RWPE2 (cell line): ENCODE measurements at regions not wholly inside any gene's neighbourhood (a gene's known extent, or its start where the extent isn't known, plus 50 kb on each side); places are given as distances from the start of the nearest gene placed in this dataset.
A peak's percentile ranks its signal among the peaks of the same experiment; 100 is the strongest.
"Not testable (repeated sequence)": the region's sequence is repeated elsewhere in the genome, so short reads cannot be mapped to it uniquely, and the experiment has no call there.

Experiments
- ATAC-seq: fragments of 200-7000 bp; cut with Tn5 transposase; 3 replicates; pipeline ENCODE4 v1.9.1; 2021; ENCODE audit warnings: low read depth
- DNase-seq: peaks from one replicate; pipeline ENCODE4 v3.0.0-alpha.2; 2020; ENCODE audit warnings: low spot score
- H3K27ac ChIP-seq: fragments of 450-650 bp; 2 replicates; pipeline ENCODE4 v1.5.1; 2017; ENCODE audit warnings: mild to moderate bottlenecking; ENCODE audit not compliant: poor library complexity, severe bottlenecking
- H3K27me3 ChIP-seq: fragments of 250-450 bp; sonication (Bioruptor Pico); 2 replicates; pipeline ENCODE4 v1.5.1; 2021; ENCODE audit warnings: mild to moderate bottlenecking, moderate library complexity; ENCODE audit not compliant: insufficient read depth, poor library complexity, severe bottlenecking
- H3K36me3 ChIP-seq: fragments of 250-450 bp; sonication (Bioruptor Pico); 2 replicates; pipeline ENCODE4 v1.5.1; 2020; ENCODE audit warnings: low read depth, mild to moderate bottlenecking, moderate library complexity
- H3K4me1 ChIP-seq: fragments of 250-450 bp; sonication (Bioruptor Pico); 2 replicates; pipeline ENCODE4 v1.5.1; 2021; ENCODE audit warnings: mild to moderate bottlenecking, moderate library complexity; ENCODE audit not compliant: insufficient read depth, poor library complexity, severe bottlenecking
- H3K4me3 ChIP-seq: fragments of 250-450 bp; sonication (Bioruptor Pico); 2 replicates; pipeline ENCODE4 v1.5.1; 2021; ENCODE audit warnings: mild to moderate bottlenecking, moderate library complexity; ENCODE audit not compliant: severe bottlenecking
- H3K9me3 ChIP-seq: fragments of 250-450 bp; sonication (Bioruptor Pico); 2 replicates; pipeline ENCODE4 v1.5.1; 2021; ENCODE audit warnings: mild to moderate bottlenecking, moderate library complexity; ENCODE audit not compliant: severe bottlenecking
- CTCF ChIP-seq: fragments of 450-650 bp; IDR thresholded peaks from one replicate; pipeline ENCODE4 v1.5.1; 2017; ENCODE audit warnings: mild to moderate bottlenecking, moderate library complexity; ENCODE audit not compliant: poor library complexity, severe bottlenecking

- Histone ChIP-seq H3K36me3 (no peaks in the 10 kb centered on the region), H3K4me3 (no peak overlapping the region), H3K9me3 (no peaks in the 10 kb centered on the region), H3K27me3 (no peaks in the 10 kb centered on the region), H3K27ac (no peak overlapping the region), H3K4me1 (no peaks in the 10 kb centered on the region)
- ATAC-seq, result no peak
- no peak for TF ChIP-seq CTCF
- no peak for DNase-seq
Measured at GRCh38 chr14:39505812-39506211, 73.6 kb upstream of the FBXO33 start.

- TF ChIP-seq CTCF, result no peak
- Histone ChIP-seq H3K4me1 (no peaks in the 10 kb centered on the region), H3K9me3 (no peaks in the 10 kb centered on the region), H3K27ac (no peak overlapping the region), H3K4me3 (no peak overlapping the region), H3K36me3 (no peaks in the 10 kb centered on the region), H3K27me3 (no peaks in the 10 kb centered on the region)
- ATAC-seq, result no peak
- DNase-seq, result no peak
Measured at GRCh38 chr14:39500253-39500652, 68.0 kb upstream of the FBXO33 start.

GRCh38 chr14:39499514-39499913 is 67.3 kb upstream of the FBXO33 start:
- no peak for ATAC-seq
- H3K9me3 ChIP-seq, result no peaks in the 10 kb centered on the region
- no peaks in the 10 kb centered on the region for H3K27me3 ChIP-seq
- no peak for TF ChIP-seq CTCF
- H3K4me3 ChIP-seq, result no peak overlapping the region
- H3K27ac ChIP-seq, result no peak overlapping the region
- H3K36me3 ChIP-seq, result no peaks in the 10 kb centered on the region
- DNase-seq, result no peak
- no peaks in the 10 kb centered on the region for H3K4me1 ChIP-seq

DNA sequence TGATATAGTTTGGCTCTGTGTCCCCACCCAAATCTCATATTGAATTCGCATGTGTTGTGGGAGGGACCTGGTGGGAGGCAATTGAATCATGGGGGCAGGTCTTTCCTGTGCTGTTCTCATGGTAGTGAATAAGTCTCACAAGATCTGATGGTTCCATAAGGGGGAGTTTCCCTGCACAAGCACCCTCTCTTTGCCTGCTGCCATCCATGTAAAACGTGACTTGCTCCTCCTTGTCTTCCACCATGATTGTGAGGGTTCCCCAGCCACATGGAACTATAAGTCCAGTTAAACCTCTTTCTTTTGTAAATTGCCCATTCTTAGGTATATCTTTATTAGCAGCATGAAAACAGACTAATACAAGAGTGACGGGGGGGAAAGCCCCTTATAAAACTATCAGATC is 65.4 kb upstream of the FBXO33 start:
- not testable (repeated sequence) for H3K4me1 ChIP-seq, H3K4me3 ChIP-seq, H3K27me3 ChIP-seq, ATAC-seq, DNase-seq, H3K9me3 ChIP-seq, H3K27ac ChIP-seq, H3K36me3 ChIP-seq

DNA sequence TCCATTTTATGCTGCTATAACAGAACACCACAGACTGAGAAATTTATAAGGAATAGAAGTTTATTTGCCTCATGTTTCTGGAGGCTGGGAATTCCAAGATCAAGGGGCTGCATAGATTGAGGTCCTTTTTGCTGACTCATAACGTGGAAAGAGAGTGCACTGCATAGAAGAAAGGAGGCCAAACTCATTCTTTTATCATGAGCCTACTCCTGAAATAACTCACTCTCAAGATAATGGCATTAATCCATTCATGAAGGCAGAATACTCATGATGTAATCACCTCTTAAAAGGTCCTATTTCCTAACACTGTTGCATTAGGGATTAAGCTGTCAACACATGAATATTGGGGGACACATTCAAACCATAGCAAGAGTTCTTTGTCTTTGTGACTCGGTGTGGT is 60.0 kb upstream of the FBXO33 start:
- Histone ChIP-seq H3K36me3 (no peaks in the 10 kb centered on the region), H3K9me3 (no peaks in the 10 kb centered on the region), H3K4me3 (no peak overlapping the region), H3K27me3 (no peaks in the 10 kb centered on the region), H3K4me1 (peaks cover 5% of the 10 kb centered on the region), H3K27ac (no peak overlapping the region)
- TF ChIP-seq CTCF, result no peak
- DNase-seq (no peak), ATAC-seq (peak; percentile 90)

GRCh38 chr14:39491134-39491571 is 58.9 kb upstream of the FBXO33 start:
- Histone ChIP-seq H3K36me3 (no peaks in the 10 kb centered on the region), H3K4me1 (peaks cover 5% of the 10 kb centered on the region), H3K27ac (no peak overlapping the region), H3K4me3 (no peak overlapping the region), H3K27me3 (no peaks in the 10 kb centered on the region), H3K9me3 (no peaks in the 10 kb centered on the region)
- DNase-seq (no peak), ATAC-seq (no peak)
- peak; percentile 77 for TF ChIP-seq CTCF
